ENCODE measurements at regions not wholly inside any gene's neighbourhood (a gene's known extent, or its start where the extent isn't known, plus 50 kb on each side); places are given as distances from the start of the nearest gene placed in this dataset.

GRCh38 chr18:3333721-3334386 lies 71.9 kb downstream of the MYL12B start:
- TF ChIP-seq CTCF (conservative IDR thresholded peaks at IDR 0.05) (no peak), ZFX (IDR thresholded peaks at IDR 0.05) (no peak)
